ENCODE measurements at regions not wholly inside any gene's neighbourhood (a gene's known extent, or its start where the extent isn't known, plus 50 kb on each side); places are given as distances from the start of the nearest gene placed in this dataset.

GRCh38 chr3:168752339-168752738 lies 656.6 kb upstream of the GOLIM4 start:
- TF ChIP-seq CTCF (conservative IDR thresholded peaks at IDR 0.05; ENCODE audit: low read depth in 2 of 2) (no peak), EZH2 (IDR thresholded peaks at IDR 0.05; ENCODE audit: low read depth, unreplicated experiment) (no peak), POLR2AphosphoS5 (IDR thresholded peaks at IDR 0.05; ENCODE audit: low read depth) (no peak), ZNF114 (CRISPR knock-in tag; IDR thresholded peaks at IDR 0.05) (no peak), EZH2phosphoT487 (IDR thresholded peaks at IDR 0.05; ENCODE audit: unreplicated experiment) (no peak), REST (IDR thresholded peaks at IDR 0.05; ENCODE audit: unreplicated experiment) (no peak), CREB1 (CRISPR knock-in tag; IDR thresholded peaks at IDR 0.05; ENCODE audit: low read depth) (no peak)

Measured in GM23338 (cell line).